Esophagus muscularis mucosa (tissue), 4 donors: ENCODE measurements at regions not wholly inside any gene's neighbourhood (a gene's known extent, or its start where the extent isn't known, plus 50 kb on each side); places are given as distances from the start of the nearest gene placed in this dataset.

Experiments
- DNase-seq: peaks from one replicate; pipeline ENCODE4 v3.0.0-alpha.2; 2017; ENCODE audit errors: extremely low spot score
- H3K27ac ChIP-seq, 4 donors: fragments of 200-600 bp; sonication (generic); replicated peaks in 1 of 4; 1 replicate in 3 of 4; 2 replicates in 1 of 4; pipeline ENCODE4 v1.5.1; 2016 to 2019; ENCODE audit warnings: mild to moderate bottlenecking in 1 of 4
- H3K27me3 ChIP-seq, 4 donors: fragments of 200-600 bp; sonication (generic); one replicate each; pipeline versions ENCODE4 v1.5.1 to v1.6.0; 2016 to 2019
- H3K36me3 ChIP-seq, 4 donors: fragments of 200-600 bp; sonication (generic); one replicate each; pipeline ENCODE4 v1.5.1; 2016 to 2019
- H3K4me1 ChIP-seq, 4 donors: fragments of 200-600 bp; sonication (generic); one replicate each; pipeline ENCODE4 v1.5.1; 2016 to 2019
- H3K4me3 ChIP-seq, 4 donors: fragments of 200-600 bp; sonication (generic); 1 replicate in 2 of 4; 2 replicates in 2 of 4; pipeline ENCODE4 v1.5.1; 2016 to 2019; ENCODE audit warnings: mild to moderate bottlenecking in 4 of 4, moderate library complexity in 1 of 4
- H3K9me3 ChIP-seq, 4 donors: fragments of 200-600 bp; sonication (generic); 1 replicate in 3 of 4; 2 replicates in 1 of 4; pipeline ENCODE4 v1.5.1; 2016 to 2019
- EP300 ChIP-seq: sonication (generic); formaldehyde crosslinking; IDR thresholded peaks from one replicate; pipeline ENCODE4 v1.6.1; 2017; ENCODE audit warnings: antibody characterized with exemption
- POLR2A ChIP-seq: fragments of 450-650 bp; IDR thresholded peaks from one replicate; pipeline ENCODE4 v1.6.1; 2017; ENCODE audit warnings: antibody characterized with exemption, moderate library complexity, mild to moderate bottlenecking, low read depth
- POLR2AphosphoS5 ChIP-seq, 2 donors: sonication (generic); formaldehyde crosslinking; IDR thresholded peaks; one replicate each; pipeline ENCODE4 v1.6.1; 2017; ENCODE audit warnings: antibody characterized with exemption in 2 of 2
- WGBS: methylation state at CpG from one replicate; pipeline ENCODE4 v1.1.5; 2018; 5-methylcytosine and 5-hydroxymethylcytosine counted together
- intact Hi-C: fragments of 100-400 bp; cut with DNase I; formaldehyde crosslinking; loops from one replicate; pipeline ENCODE4 v1.15.1; 2023
- TF ChIP-seq, protein P1 (sequence below), 3 experiments: fragments of 200-600 bp in 2 of 3; fragments of 450-650 bp in 1 of 3; sonication (generic) in 2 of 3; IDR thresholded peaks; one replicate each; pipeline ENCODE4 v1.5.1; 2017 to 2019; ENCODE audit warnings: antibody characterized with exemption in 3 of 3, mild to moderate bottlenecking in 2 of 3, moderate library complexity in 1 of 3

DNA sequence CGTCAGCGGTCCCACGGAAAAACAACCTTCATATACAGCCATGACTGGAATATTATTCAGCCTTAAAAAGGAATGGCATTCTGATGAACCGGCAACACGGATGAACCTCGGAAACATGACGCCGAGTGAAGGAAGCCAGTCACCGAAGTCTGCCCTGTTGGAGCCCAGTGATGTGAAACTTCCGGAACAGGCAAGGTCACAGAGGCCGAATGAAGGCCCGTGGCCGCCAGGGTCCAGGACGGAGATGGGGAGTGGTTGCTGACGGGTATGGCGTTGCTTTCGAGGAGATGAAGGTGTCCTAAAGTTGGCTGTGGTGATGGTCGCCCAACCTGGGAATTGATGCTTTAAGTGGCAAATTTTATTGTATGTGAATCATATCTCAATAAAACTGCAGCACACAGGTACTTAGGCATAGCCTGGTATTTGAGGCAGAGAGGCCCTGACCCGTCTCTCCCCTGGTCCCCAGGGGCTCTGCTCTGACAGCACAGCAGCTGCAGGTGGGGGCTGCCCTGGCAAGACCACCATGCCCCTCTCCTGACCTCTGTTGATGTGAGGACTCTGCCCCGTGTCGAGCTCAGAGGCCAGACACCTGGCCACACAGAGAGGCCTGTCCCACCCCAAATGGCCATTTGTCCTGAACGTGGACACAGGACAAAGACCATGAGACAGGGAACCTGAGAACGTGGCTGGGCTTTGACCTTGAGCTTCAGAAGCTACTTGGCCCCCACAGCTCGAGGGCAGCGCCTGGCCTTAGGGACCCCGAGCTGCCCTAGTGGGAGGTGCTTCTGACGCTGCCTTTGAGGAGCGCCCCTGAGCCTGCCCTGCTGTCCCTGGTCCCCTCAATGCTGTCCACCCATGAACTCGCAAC is 1090.8 kb downstream of the BRD1 start:
- intact Hi-C loops: no loop called here
- no peak overlapping the region for H3K27ac ChIP-seq
- DNase-seq: no peak
- TF ChIP-seq EP300 (no peak), POLR2AphosphoS5 (IDR thresholded peaks at IDR 0.05) (no peak), POLR2A (no peak)
- TF ChIP-seq, protein P1, sequence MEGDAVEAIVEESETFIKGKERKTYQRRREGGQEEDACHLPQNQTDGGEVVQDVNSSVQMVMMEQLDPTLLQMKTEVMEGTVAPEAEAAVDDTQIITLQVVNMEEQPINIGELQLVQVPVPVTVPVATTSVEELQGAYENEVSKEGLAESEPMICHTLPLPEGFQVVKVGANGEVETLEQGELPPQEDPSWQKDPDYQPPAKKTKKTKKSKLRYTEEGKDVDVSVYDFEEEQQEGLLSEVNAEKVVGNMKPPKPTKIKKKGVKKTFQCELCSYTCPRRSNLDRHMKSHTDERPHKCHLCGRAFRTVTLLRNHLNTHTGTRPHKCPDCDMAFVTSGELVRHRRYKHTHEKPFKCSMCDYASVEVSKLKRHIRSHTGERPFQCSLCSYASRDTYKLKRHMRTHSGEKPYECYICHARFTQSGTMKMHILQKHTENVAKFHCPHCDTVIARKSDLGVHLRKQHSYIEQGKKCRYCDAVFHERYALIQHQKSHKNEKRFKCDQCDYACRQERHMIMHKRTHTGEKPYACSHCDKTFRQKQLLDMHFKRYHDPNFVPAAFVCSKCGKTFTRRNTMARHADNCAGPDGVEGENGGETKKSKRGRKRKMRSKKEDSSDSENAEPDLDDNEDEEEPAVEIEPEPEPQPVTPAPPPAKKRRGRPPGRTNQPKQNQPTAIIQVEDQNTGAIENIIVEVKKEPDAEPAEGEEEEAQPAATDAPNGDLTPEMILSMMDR (IDR thresholded peaks at IDR 0.05): no peak
- 87% methylated on average over 20 of the region's 29 CpGs for WGBS
- H3K36me3 ChIP-seq: no peaks in the 10 kb centered on the region
- H3K4me3 ChIP-seq: no peak overlapping the region
- H3K27me3 ChIP-seq: peaks cover 0 to 17% (median 0%) of the 10 kb centered on the region in 4 donors
- H3K9me3 ChIP-seq: no peaks in the 10 kb centered on the region
- H3K4me1 ChIP-seq: no peaks in the 10 kb centered on the region

DNA sequence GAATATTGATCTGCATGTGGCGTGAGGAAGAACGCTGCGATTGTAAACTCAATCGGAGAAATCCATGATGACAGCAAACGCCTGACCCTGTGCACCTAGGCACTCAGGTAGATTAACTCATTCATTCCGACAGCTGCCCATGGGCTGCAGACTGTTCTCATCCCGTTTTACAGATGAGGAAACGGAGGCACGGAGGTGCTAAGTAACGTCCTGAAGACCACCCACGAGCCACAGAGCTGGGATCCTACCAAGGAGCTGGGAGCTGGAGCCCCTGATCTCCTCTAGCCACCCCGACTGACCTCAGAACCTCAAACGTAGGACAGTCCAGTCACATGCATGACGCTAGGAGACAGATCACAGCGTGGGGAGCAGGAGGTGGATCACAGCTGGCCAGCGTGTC is 1092.7 kb downstream of the BRD1 start:
- Histone ChIP-seq H3K9me3 (peaks cover 0 to 3% (median 0%) of the 10 kb centered on the region in 4 donors), H3K4me1 (no peaks in the 10 kb centered on the region), H3K27me3 (peaks cover 0 to 10% (median 0%) of the 10 kb centered on the region in 4 donors), H3K27ac (no peak overlapping the region), H3K36me3 (no peaks in the 10 kb centered on the region), H3K4me3 (no peak overlapping the region)
- intact Hi-C loops: no loop called here
- 84% methylated on average over 16 of the region's 16 CpGs for WGBS
- DNase-seq: no peak
- TF ChIP-seq, protein P1 (IDR thresholded peaks at IDR 0.05): no peak
- TF ChIP-seq POLR2AphosphoS5 (IDR thresholded peaks at IDR 0.05): no peak
- no peak for TF ChIP-seq EP300
- no peak for TF ChIP-seq POLR2A

DNA sequence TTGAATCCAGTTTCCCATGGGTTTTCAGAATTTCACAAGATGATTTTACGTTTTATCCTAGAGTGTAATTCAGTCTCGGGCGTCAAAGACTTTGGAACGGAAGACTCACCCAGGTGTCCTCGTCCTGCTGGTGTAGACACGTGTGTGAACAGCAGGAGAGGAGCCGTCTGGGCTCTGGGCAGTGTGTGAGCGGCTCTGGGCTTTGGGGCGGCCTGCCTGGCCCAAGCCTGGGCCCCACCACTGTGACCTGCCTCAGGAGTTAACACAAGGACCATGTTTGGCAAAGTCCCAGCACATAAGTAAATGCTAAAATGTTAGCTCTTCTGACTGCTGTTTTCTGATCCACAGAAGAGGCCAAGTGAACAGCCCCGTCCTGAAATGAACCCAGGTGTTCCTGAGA is 1093.3 kb downstream of the BRD1 start:
- 69% methylated on average over 10 of the region's 10 CpGs for WGBS
- H3K4me3 ChIP-seq: no peak overlapping the region
- peaks cover 0 to 3% (median 0%) of the 10 kb centered on the region in 4 donors for H3K9me3 ChIP-seq
- H3K27ac ChIP-seq: no peak overlapping the region
- DNase-seq: no peak
- intact Hi-C loops: no loop called here
- TF ChIP-seq, protein P1 (IDR thresholded peaks at IDR 0.05): no peak
- TF ChIP-seq POLR2A (no peak), EP300 (no peak), POLR2AphosphoS5 (IDR thresholded peaks at IDR 0.05) (no peak)
- no peaks in the 10 kb centered on the region for H3K36me3 ChIP-seq
- no peaks in the 10 kb centered on the region for H3K4me1 ChIP-seq
- H3K27me3 ChIP-seq: peaks cover 0 to 10% (median 0%) of the 10 kb centered on the region in 4 donors

DNA sequence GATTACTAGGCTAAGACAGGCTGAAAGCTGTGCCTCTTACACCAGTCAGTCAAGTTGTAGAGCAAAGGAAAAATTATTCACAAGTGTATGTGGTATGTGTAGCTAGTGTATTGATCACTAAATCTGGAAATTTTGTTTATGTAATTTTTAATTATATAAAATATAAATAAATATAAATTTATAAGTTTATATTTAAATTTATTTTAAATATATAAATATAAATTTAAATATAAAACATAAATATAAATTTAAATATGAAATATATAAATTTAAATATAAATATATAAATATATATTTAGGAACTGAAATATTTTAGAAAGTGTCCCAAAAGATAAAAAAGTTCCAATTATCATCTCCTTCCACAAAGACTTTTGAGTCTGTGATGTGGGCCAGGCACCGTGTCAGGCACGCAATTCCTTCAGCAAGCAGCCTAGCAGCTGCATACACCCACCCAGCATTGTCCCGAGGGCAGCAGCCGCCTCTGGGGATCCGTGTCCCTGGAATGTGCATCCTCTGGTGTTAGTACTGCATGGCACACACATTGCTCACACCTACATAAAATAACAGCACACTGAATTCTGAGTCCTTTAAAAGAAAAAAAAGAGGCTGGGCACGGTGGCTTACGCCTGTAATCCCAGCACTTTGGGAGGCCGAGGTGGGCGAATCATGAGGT is 1098.0 kb downstream of the BRD1 start:
- Histone ChIP-seq H3K36me3 (no peaks in the 10 kb centered on the region), H3K4me1 (no peaks in the 10 kb centered on the region), H3K27me3 (peaks cover 0 to 6% (median 0%) of the 10 kb centered on the region in 4 donors), H3K9me3 (peaks cover 0 to 26% (median 18%) of the 10 kb centered on the region in 4 donors), H3K4me3 (no peak overlapping the region), H3K27ac (no peak overlapping the region)
- WGBS: 93% methylated on average over 9 of the region's 9 CpGs
- intact Hi-C loops: no loop called here
- no peak for TF ChIP-seq EP300
- no peak for TF ChIP-seq POLR2AphosphoS5 (IDR thresholded peaks at IDR 0.05)
- TF ChIP-seq, protein P1 (IDR thresholded peaks at IDR 0.05): no peak
- TF ChIP-seq POLR2A: no peak
- no peak for DNase-seq
